ENCODE measurements at regions not wholly inside any gene's neighbourhood (a gene's known extent, or its start where the extent isn't known, plus 50 kb on each side); places are given as distances from the start of the nearest gene placed in this dataset.
"Not testable (repeated sequence)": the region's sequence is repeated elsewhere in the genome, so short reads cannot be mapped to it uniquely, and the experiment has no call there.

DNA sequence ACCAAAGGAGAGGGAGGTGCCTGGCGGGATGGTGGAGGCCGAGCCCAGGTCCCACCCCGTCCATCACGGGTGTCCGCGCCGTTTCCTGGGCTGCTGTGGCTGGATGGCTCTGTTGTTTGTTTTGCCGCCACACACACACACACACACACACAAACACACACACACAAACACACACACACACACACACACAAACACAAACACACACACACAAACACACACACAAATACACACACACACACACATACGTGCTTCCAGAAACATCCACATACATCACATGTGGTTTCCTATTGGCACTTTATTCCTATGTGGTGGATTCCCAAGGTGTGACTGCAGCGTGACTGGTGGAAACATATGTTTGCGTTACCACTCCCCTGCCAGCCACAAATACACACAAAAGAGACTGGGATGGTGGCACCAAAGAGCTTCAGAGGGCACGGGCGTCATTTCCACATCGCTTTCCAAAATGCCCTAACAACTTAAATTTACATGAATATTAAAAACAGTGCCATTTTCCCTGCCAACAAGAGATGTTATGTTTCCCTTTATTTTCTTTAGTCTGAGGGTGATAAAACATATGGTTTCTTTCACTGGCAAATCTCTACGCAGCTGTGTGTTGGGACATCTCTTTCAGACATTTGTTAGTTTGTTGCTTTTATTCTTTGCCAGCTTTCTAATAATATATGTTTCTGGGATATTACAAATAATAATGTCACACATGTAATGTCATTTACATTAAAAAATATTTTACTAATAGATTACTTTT lies 356.8 kb downstream of the BRD1 start:
- ATAC-seq (ENCODE audit: poor library complexity) (no peak), DNase-seq (no peak)
- intact Hi-C loops (cut with DNase I) = no loop called here

DNA sequence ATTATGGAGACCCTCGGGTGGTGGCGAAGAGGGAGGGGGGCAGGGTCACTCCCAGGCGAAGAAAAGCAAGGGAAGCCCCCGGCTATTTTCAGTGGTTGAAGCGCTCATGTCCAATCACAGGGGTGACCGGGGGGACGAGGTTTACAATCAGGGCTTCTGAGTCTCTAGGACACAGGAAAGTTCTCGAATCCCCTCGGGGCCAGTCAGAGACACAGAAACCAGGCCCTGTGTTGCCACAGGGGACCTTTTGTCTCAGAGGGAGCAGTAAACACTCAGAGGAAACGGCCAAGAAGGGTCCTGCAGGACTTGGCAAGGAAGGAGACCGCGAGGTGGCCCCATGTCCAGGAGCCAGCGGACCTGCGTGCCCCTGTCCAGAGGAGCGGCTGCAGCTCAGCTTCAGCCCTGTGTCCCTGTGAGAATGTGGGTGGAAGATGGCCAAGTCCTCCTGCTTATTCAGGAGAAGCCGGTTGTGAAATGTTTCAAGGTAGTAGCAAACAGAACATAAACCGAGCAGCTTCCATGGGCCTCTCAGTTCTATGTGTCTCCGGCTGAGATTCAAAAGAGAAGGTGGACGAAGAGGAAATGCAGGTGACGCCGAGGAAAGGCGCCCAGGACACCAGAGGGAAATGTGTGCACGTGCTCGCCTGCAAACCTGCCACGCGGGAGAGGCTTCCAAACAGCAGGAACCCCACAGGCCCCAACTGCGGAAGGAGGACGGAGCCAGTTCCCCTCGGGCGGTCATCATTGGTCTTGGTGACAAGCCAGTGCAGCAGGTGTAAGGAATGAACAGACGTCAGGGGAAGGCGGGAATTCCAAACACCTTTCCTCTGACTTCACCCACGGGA lies 357.6 kb downstream of the BRD1 start:
- no peak for DNase-seq
- no peak for ATAC-seq (ENCODE audit: poor library complexity)
- intact Hi-C loops (cut with DNase I) = no loop called here

- ATAC-seq (ENCODE audit: poor library complexity) (no peak), DNase-seq (no peak)
- intact Hi-C loops (cut with DNase I) = no loop called here
These were observed 359.0 kb downstream of the BRD1 start for GRCh38 chr22:49468487-49469198.

GRCh38 chr22:49466878-49467595 lies 360.6 kb downstream of the BRD1 start:
- DNase-seq (no peak), ATAC-seq (ENCODE audit: poor library complexity) (no peak)
- intact Hi-C loops (cut with DNase I) = no loop called here

DNA sequence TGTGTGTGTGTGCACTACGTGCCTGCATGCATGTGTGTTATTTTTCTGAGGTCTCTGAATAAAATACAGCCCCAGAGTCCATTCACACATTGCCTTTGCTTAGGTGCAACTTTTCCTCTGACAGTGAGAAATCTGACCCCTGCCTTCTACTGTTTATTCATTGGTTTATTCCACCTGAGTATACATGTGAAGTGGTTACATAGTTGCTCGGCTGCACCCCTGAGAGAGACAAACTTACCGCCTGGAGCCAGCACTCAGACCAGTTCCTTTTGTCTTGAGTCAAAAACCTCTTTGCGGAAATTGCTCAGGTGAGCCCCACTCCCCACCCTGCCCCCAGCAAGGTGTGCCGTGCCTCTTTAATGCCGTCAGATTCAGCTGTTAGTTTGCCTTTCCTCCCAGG lies 363.6 kb downstream of the BRD1 start:
- no peak for DNase-seq
- intact Hi-C loops (cut with DNase I) = no loop called here
- ATAC-seq (ENCODE audit: poor library complexity) = no peak

DNA sequence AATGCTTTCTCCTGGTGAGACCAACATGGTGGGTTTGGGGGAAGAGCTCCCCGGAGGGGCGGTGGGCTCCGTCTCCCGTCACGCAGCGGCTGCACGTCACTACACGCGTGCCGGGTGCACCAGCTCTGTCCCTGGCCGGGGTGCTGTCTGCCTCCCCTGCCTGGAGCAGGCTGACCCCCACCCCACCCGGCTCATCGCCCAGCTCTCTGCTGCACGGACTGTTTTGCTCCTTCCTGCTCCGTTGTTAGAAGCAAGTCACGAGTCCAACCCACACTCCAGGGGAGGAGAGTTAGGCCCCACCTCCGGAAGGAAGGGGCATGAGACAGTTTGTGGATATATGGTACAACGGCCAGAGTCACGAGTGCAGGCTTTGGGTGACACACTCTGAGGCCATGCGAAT lies 364.9 kb downstream of the BRD1 start:
- ATAC-seq (ENCODE audit: poor library complexity) = no peak
- no peak for DNase-seq
- intact Hi-C loops (cut with DNase I) = no loop called here

GRCh38 chr22:49462291-49462690 lies 365.4 kb downstream of the BRD1 start:
- ATAC-seq (ENCODE audit: poor library complexity) (no peak), DNase-seq (no peak)
- intact Hi-C loops (cut with DNase I) = no loop called here

GRCh38 chr22:49461674-49462073 lies 366.0 kb downstream of the BRD1 start:
- DNase-seq (no peak), ATAC-seq (ENCODE audit: poor library complexity) (no peak)
- intact Hi-C loops (cut with DNase I) = no loop called here

GRCh38 chr22:49460592-49461281 lies 366.9 kb downstream of the BRD1 start:
- ATAC-seq (ENCODE audit: poor library complexity) = no peak
- intact Hi-C loops (cut with DNase I) = no loop called here

GRCh38 chr22:49460091-49460490 lies 367.6 kb downstream of the BRD1 start:
- intact Hi-C loops (cut with DNase I) = no loop called here
- no peak for ATAC-seq (ENCODE audit: poor library complexity)
- DNase-seq = no peak

More at GRCh38 chr22:49460592-49461281, 366.9 kb downstream of the BRD1 start:
- no peak for DNase-seq

GRCh38 chr22:49458708-49459099 lies 369.0 kb downstream of the BRD1 start:
- DNase-seq = no peak
- intact Hi-C loops (cut with DNase I) = no loop called here
- no peak for ATAC-seq (ENCODE audit: poor library complexity)

DNA sequence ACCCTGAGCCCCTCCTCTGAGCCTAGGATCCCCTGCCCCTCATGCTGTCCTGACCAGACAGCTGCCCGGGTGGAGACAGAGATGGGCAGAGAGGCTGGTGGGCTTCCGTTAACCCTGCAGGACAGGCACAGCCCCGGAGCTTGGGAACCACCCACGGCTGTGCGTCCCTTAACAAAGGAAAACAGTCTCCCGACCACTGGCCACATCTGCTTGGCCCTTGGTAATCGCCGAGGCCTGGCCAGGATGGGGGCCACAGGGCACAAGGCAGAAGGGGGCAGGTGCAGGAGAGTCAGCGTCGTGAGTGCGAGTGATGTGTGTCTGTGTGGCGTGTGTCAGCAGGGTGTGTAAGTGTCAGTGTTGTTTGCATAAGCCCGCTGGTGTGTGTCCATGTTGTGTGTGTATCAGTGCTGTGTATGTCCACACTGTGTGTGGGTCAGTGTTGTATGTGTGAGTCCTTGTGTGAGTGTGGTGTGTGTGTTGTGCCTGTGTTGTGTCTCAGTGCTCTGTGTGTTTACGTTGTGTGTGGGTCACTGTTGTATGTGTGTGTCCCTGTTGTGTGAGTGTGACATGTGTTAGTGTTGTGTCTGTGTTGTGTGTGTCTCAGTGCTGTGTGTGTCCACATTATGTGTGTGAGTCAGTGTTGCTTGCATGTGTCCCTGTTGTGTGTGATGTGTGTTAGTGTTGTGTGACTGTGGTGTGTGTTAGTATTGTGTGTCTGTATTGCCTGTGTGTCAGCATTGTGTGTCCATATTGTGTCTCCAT lies 369.5 kb downstream of the BRD1 start:
- DNase-seq = no peak
- no peak for ATAC-seq (ENCODE audit: poor library complexity)
- intact Hi-C loops (cut with DNase I) = no loop called here

- intact Hi-C loops (cut with DNase I) = no loop called here
- ATAC-seq (ENCODE audit: poor library complexity) = no peak
- DNase-seq = no peak
These were observed 370.5 kb downstream of the BRD1 start for GRCh38 chr22:49457146-49457545.

- DNase-seq (no peak), ATAC-seq (ENCODE audit: poor library complexity) (no peak)
- intact Hi-C loops (cut with DNase I) = no loop called here
These were observed 372.1 kb downstream of the BRD1 start for GRCh38 chr22:49455595-49455994.

DNA sequence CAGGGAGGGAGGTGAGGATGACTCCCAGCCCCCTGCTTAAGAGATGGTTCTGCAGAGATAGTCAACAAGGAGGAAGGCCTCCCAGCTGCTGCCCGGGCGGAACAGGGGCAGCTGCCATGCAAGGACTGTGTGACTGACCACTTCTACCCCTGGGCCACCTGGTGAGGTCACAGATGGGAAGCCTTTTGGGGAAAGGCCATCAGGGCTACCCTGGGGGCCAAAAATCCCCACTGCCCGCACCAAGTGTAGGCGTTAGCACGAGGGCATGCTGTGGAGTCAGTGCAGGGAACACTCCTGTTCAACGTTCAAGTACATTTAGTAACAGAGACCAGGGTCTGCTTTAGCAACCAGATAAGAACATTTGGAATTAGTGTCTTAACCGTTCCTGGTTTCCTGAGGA lies 372.9 kb downstream of the BRD1 start:
- ATAC-seq (ENCODE audit: poor library complexity) = no peak
- DNase-seq = no peak
- intact Hi-C loops (cut with DNase I) = no loop called here

GRCh38 chr22:49453771-49454170 lies 373.9 kb downstream of the BRD1 start:
- ATAC-seq (ENCODE audit: poor library complexity) (no peak), DNase-seq (no peak)
- intact Hi-C loops (cut with DNase I) = no loop called here

DNA sequence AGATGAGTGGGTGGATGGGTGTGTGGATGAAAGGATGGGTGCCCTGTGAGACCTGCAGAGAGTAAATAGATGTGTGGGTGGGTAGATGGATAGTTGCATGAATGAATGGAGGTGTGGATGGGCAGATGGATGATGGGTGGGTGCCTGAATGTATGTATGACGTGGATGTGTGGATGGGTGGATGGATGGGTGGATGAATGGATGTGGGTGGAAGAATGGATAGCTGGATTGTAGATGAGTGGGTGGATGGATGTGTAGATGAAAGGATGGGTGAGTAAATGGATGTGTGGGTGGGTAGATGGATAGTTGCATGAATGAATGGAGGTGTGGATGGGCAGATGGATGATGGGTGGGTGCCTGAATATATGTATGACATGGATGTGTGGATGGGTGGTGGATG lies 374.7 kb downstream of the BRD1 start:
- DNase-seq; ATAC-seq (ENCODE audit: poor library complexity); intact Hi-C loops (cut with DNase I): not testable (repeated sequence)
